Hepatocyte (in vitro differentiated cells): ENCODE measurements at regions not wholly inside any gene's neighbourhood (a gene's known extent, or its start where the extent isn't known, plus 50 kb on each side); places are given as distances from the start of the nearest gene placed in this dataset.

Experiments used
- DNase-seq: peaks from one replicate; pipeline ENCODE4 v3.0.0-alpha.2; 2016; ENCODE audit warnings: low spot score
- H2AFZ ChIP-seq: fragments of 200-600 bp; sonication (generic); 2 replicates; pipeline ENCODE4 v1.6.0; 2016; ENCODE audit warnings: antibody characterized with exemption, mild to moderate bottlenecking
- H3K27ac ChIP-seq: fragments of 200-600 bp; sonication (generic); 2 replicates; pipeline ENCODE4 v1.5.1; 2016; ENCODE audit warnings: mild to moderate bottlenecking
- H3K27me3 ChIP-seq: fragments of 200-600 bp; sonication (generic); 2 replicates; pipeline ENCODE4 v1.6.1; 2016
- H3K36me3 ChIP-seq: fragments of 200-600 bp; sonication (generic); replicated peaks from 2 replicates; pipeline ENCODE4 v1.5.1; 2016; ENCODE audit warnings: low read depth; ENCODE audit not compliant: insufficient read depth
- H3K4me1 ChIP-seq: fragments of 200-600 bp; sonication (generic); 2 replicates; pipeline ENCODE4 v1.5.1; 2016; ENCODE audit warnings: mild to moderate bottlenecking, moderate library complexity; ENCODE audit not compliant: insufficient read depth
- H3K4me2 ChIP-seq: fragments of 200-600 bp; sonication (generic); 2 replicates; pipeline ENCODE4 v1.6.0; 2016
- H3K4me3 ChIP-seq: fragments of 200-600 bp; sonication (generic); 2 replicates; pipeline ENCODE4 v1.5.1; 2016; ENCODE audit warnings: mild to moderate bottlenecking
- H3K79me2 ChIP-seq: fragments of 200-600 bp; sonication (generic); 2 replicates; pipeline ENCODE4 v1.6.0; 2017; ENCODE audit warnings: mild to moderate bottlenecking
- H3K9me2 ChIP-seq: fragments of 200-600 bp; sonication (generic); replicated peaks from 2 replicates; pipeline ENCODE4 v1.6.0; 2017; ENCODE audit warnings: mild to moderate bottlenecking; ENCODE audit not compliant: insufficient read depth
- H3K9me3 ChIP-seq: fragments of 200-600 bp; sonication (generic); 2 replicates; pipeline ENCODE4 v1.5.1; 2016; ENCODE audit warnings: low read depth, mild to moderate bottlenecking
- H4K20me1 ChIP-seq: fragments of 200-600 bp; sonication (generic); 2 replicates; pipeline ENCODE4 v1.6.0; 2016; ENCODE audit warnings: mild to moderate bottlenecking; ENCODE audit not compliant: insufficient read depth, poor library complexity, severe bottlenecking
- EZH2 ChIP-seq: fragments of 200-600 bp; sonication (generic); IDR thresholded peaks from 2 replicates; pipeline ENCODE4 v1.6.1; 2016; ENCODE audit warnings: antibody characterized with exemption, mild to moderate bottlenecking, borderline replicate concordance
- EZH2phosphoT487 ChIP-seq: fragments of 200-600 bp; sonication (generic); IDR thresholded peaks from one replicate; pipeline ENCODE4 v1.6.1; 2018; ENCODE audit warnings: antibody characterized with exemption, mild to moderate bottlenecking, low read depth, moderate library complexity; ENCODE audit not compliant: unreplicated experiment, severe bottlenecking
- WGBS: methylation state at CpG from one replicate; pipeline ENCODE4 v1.1.6; 2016; ENCODE audit warnings: low lambda C conversion rate; ENCODE audit errors: missing lambda C conversion rate; 5-methylcytosine and 5-hydroxymethylcytosine counted together
- TF ChIP-seq, protein P1 (sequence below): fragments of 200-600 bp; sonication (generic); IDR thresholded peaks from 2 replicates; pipeline ENCODE4 v1.5.1; 2016; ENCODE audit warnings: antibody characterized with exemption, mild to moderate bottlenecking; ENCODE audit not compliant: poor library complexity

DNA sequence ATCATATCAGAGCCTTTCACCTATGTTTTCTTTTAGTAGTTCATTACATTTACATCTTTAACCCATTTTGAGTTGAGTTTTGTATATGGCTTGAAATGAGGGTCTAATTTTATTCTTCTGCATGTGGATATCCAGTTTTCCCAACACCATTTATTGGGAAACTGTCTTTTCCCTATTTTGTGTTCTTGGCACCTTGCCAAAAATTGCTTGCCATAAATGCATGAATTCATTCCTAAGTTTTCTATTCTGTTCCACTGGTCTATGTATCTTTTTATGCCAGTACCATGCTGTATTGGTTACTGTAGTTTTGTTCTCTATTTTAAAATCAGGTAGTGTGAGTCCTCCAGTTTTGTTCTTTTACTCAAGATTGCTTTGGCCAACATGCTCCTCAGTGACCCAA, 144.0 kb upstream of the OBI1 start:
- no peaks in the 10 kb centered on the region for H3K9me3 ChIP-seq
- no peak for TF ChIP-seq EZH2
- TF ChIP-seq, protein P1, sequence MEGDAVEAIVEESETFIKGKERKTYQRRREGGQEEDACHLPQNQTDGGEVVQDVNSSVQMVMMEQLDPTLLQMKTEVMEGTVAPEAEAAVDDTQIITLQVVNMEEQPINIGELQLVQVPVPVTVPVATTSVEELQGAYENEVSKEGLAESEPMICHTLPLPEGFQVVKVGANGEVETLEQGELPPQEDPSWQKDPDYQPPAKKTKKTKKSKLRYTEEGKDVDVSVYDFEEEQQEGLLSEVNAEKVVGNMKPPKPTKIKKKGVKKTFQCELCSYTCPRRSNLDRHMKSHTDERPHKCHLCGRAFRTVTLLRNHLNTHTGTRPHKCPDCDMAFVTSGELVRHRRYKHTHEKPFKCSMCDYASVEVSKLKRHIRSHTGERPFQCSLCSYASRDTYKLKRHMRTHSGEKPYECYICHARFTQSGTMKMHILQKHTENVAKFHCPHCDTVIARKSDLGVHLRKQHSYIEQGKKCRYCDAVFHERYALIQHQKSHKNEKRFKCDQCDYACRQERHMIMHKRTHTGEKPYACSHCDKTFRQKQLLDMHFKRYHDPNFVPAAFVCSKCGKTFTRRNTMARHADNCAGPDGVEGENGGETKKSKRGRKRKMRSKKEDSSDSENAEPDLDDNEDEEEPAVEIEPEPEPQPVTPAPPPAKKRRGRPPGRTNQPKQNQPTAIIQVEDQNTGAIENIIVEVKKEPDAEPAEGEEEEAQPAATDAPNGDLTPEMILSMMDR: no peak
- TF ChIP-seq EZH2phosphoT487: no peak

GRCh38 chr13:78787190-78787589, 128.2 kb upstream of the OBI1 start:
- H3K27me3 ChIP-seq: peaks cover 8% of the 10 kb centered on the region
- H2AFZ ChIP-seq: no peak overlapping the region
- H3K9me2 ChIP-seq: no peaks in the 10 kb centered on the region
- no peaks in the 10 kb centered on the region for H3K79me2 ChIP-seq
- H3K4me2 ChIP-seq: no peak overlapping the region
- H3K4me3 ChIP-seq: no peak overlapping the region
- no peaks in the 10 kb centered on the region for H3K9me3 ChIP-seq
- no peaks in the 10 kb centered on the region for H3K4me1 ChIP-seq
- H3K27ac ChIP-seq: no peak overlapping the region
- no peak for DNase-seq
- no peaks in the 10 kb centered on the region for H4K20me1 ChIP-seq
- TF ChIP-seq, protein P1: no peak
- TF ChIP-seq EZH2 (no peak), EZH2phosphoT487 (no peak)
- H3K36me3 ChIP-seq: no peaks in the 10 kb centered on the region
- WGBS: 48% methylated on average over 8 of the region's 8 CpGs

More for the DNA sequence above, 144.0 kb upstream of the OBI1 start:
- H3K4me3 ChIP-seq: no peak overlapping the region
- H3K36me3 ChIP-seq: no peaks in the 10 kb centered on the region
- no peaks in the 10 kb centered on the region for H3K79me2 ChIP-seq
- peaks cover 4% of the 10 kb centered on the region for H3K27me3 ChIP-seq
- DNase-seq: no peak
- no peaks in the 10 kb centered on the region for H4K20me1 ChIP-seq
- no peak overlapping the region for H2AFZ ChIP-seq
- H3K27ac ChIP-seq: no peak overlapping the region
- H3K9me2 ChIP-seq: no peaks in the 10 kb centered on the region
- H3K4me2 ChIP-seq: no peak overlapping the region
- H3K4me1 ChIP-seq: no peaks in the 10 kb centered on the region

GRCh38 chr13:78786459-78786858, 127.5 kb upstream of the OBI1 start:
- Histone ChIP-seq H4K20me1 (no peaks in the 10 kb centered on the region), H3K4me3 (no peak overlapping the region), H3K27ac (no peak overlapping the region), H3K4me2 (no peak overlapping the region), H3K27me3 (peaks cover 8% of the 10 kb centered on the region), H3K9me2 (no peaks in the 10 kb centered on the region), H3K36me3 (no peaks in the 10 kb centered on the region), H2AFZ (no peak overlapping the region), H3K9me3 (no peaks in the 10 kb centered on the region), H3K79me2 (no peaks in the 10 kb centered on the region), H3K4me1 (no peaks in the 10 kb centered on the region)
- WGBS: 39% methylated on average over 1 of the region's 1 CpG
- no peak for TF ChIP-seq EZH2
- no peak for TF ChIP-seq EZH2phosphoT487
- TF ChIP-seq, protein P1: no peak
- no peak for DNase-seq

- Histone ChIP-seq H3K36me3 (no peaks in the 10 kb centered on the region), H3K27ac (no peak overlapping the region), H3K27me3 (peaks cover 8% of the 10 kb centered on the region), H3K79me2 (no peaks in the 10 kb centered on the region), H3K4me1 (no peaks in the 10 kb centered on the region), H3K9me3 (no peaks in the 10 kb centered on the region), H4K20me1 (no peaks in the 10 kb centered on the region), H3K9me2 (no peaks in the 10 kb centered on the region), H3K4me2 (no peak overlapping the region), H3K4me3 (no peak overlapping the region), H2AFZ (no peak overlapping the region)
- WGBS: 93% methylated on average over 4 of the region's 4 CpGs
- no peak for DNase-seq
- TF ChIP-seq, protein P1: no peak
- TF ChIP-seq EZH2 (no peak), EZH2phosphoT487 (no peak)
Measured at GRCh38 chr13:78785764-78786163, 126.8 kb upstream of the OBI1 start.
